HepG2 (cell line): ENCODE measurements at regions not wholly inside any gene's neighbourhood (a gene's known extent, or its start where the extent isn't known, plus 50 kb on each side); places are given as distances from the start of the nearest gene placed in this dataset.

Source experiments
- ATAC-seq: fragments of 200-7000 bp; cut with Tn5 transposase; 3 replicates; pipeline ENCODE4 v1.9.1; 2020; ENCODE audit warnings: mild to moderate bottlenecking, moderate library complexity
- BruUV-seq: library from RNA; stranded (reverse); fragments of 400-500 nt; replicated peaks from 2 replicates; lab custom pipeline; 2021; lab: Mats Ljungman, UMichigan
- CTCF ChIA-PET: fragments of 300-600 bp; formaldehyde crosslinking; extraction: SDS; loops from one replicate; lab custom pipeline; 2021; ENCODE audit warnings: low total read pairs, inconsistent platforms, low intra/inter-chr PET ratio; lab: Yijun Ruan, JAX
- POLR2A ChIA-PET: fragments of 350-600 bp; sonication (Branson Sonifier 250); formaldehyde crosslinking; loops from one replicate; lab custom pipeline; 2020; ENCODE audit warnings: antibody characterized with exemption, inconsistent platforms; lab: Yijun Ruan, JAX
- DNase-seq: peaks from one replicate; pipeline ENCODE4 v3.0.0-alpha.2; 2015; ENCODE audit warnings: low spot score
- FAIRE-seq: peaks from 3 replicates; lab custom pipeline; 2011; peaks lifted over from hg19 to GRCh38; lab: Jason Lieb, UNC
- H2AFZ ChIP-seq: one replicate; pipeline ENCODE4 v1.6.1; 2011; ENCODE audit warnings: low read length, inconsistent platforms
- H3K27ac ChIP-seq: fragments of 300-600 bp; 3 replicates; pipeline ENCODE4 v1.8.0; 2011; ENCODE audit warnings: mixed run types, mild to moderate bottlenecking, mixed read lengths, low read length, inconsistent platforms; ENCODE audit not compliant: insufficient read depth; ENCODE audit errors: extremely low read length
- H3K27me3 ChIP-seq, 2 experiments: fragments of 200-600 bp in 1 of 2; 2 replicates in 1 of 2; 3 replicates in 1 of 2; pipeline versions ENCODE4 v1.6.0 to v1.8.0; 2011; ENCODE audit warnings: low read length in 2 of 2, mild to moderate bottlenecking in 2 of 2, moderate library complexity in 2 of 2, inconsistent platforms in 1 of 2; ENCODE audit not compliant: insufficient read depth in 2 of 2, control insufficient read depth in 1 of 2
- H3K36me3 ChIP-seq, 2 experiments: fragments of 200-600 bp in 1 of 2; replicated peaks in 1 of 2; 2 replicates in 1 of 2; 3 replicates in 1 of 2; pipeline versions ENCODE4 v1.5.1 to v1.8.0; 2011; ENCODE audit warnings: low read length in 2 of 2, inconsistent platforms in 1 of 2; ENCODE audit not compliant: insufficient read depth in 2 of 2, control insufficient read depth in 1 of 2
- H3K4me1 ChIP-seq: 2 replicates; pipeline ENCODE4 v1.5.1; 2012; ENCODE audit warnings: low read length, inconsistent platforms; ENCODE audit not compliant: insufficient read depth
- H3K4me2 ChIP-seq: 2 replicates; pipeline ENCODE4 v1.6.0; 2011; ENCODE audit warnings: low read depth, low read length, inconsistent platforms
- H3K4me3 ChIP-seq, 3 experiments: fragments of 200-600 bp in 1 of 3; sonication (generic), shearing (Covaris generic) in 1 of 3; replicated peaks in 1 of 3; 2 replicates each; pipeline ENCODE4 v1.5.1; 2011 to 2016; ENCODE audit warnings: low read length in 3 of 3, inconsistent platforms in 2 of 3, low read depth in 2 of 3, mild to moderate bottlenecking in 2 of 3, control low read depth in 1 of 3, mixed read lengths in 1 of 3; ENCODE audit not compliant: insufficient read depth in 1 of 3
- H3K79me2 ChIP-seq: one replicate; pipeline ENCODE4 v1.6.1; 2011; ENCODE audit warnings: low read length, inconsistent platforms; ENCODE audit not compliant: insufficient read depth
- H3K9ac ChIP-seq: 2 replicates; pipeline ENCODE4 v1.6.0; 2011; ENCODE audit warnings: mild to moderate bottlenecking, low read depth, low read length, inconsistent platforms; ENCODE audit not compliant: insufficient read depth
- H3K9me3 ChIP-seq: 2 replicates; pipeline ENCODE4 v1.5.1; 2012; ENCODE audit warnings: mild to moderate bottlenecking, low read length
- H4K20me1 ChIP-seq: 2 replicates; pipeline ENCODE4 v1.6.0; 2011; ENCODE audit warnings: inconsistent platforms, mild to moderate bottlenecking, low read length, moderate library complexity; ENCODE audit not compliant: insufficient read depth
- CENPT ChIP-seq: sonication (generic); formaldehyde crosslinking; IDR thresholded peaks from 2 replicates; pipeline ENCODE4 v1.8.0; 2022; ENCODE audit warnings: low read depth, mild to moderate bottlenecking, moderate library complexity, missing genetic modification reagents
- FOXA3 ChIP-seq: IDR thresholded peaks from 2 replicates; pipeline ENCODE4 v1.6.1; 2016; ENCODE audit warnings: missing genetic modification reagents, missing compliant biosample characterization
- HNRNPH1 ChIP-seq: fragments of 200-400 bp; formaldehyde crosslinking; optimal IDR thresholded peaks from 2 replicates; pipeline ENCODE3; 2017; ENCODE audit warnings: mild to moderate bottlenecking, low read depth, low read length
- NFE2L2 ChIP-seq: fragments of 150-350 bp; IDR thresholded peaks from 2 replicates; pipeline ENCODE4 v1.6.1; 2014; ENCODE audit warnings: low read length
- RFX5 ChIP-seq: IDR thresholded peaks from 2 replicates; pipeline ENCODE4 v1.6.1; 2011; ENCODE audit warnings: low read depth, low read length, improper control_type of control experiment
- SMARCC2 ChIP-seq: fragments of 450-650 bp; IDR thresholded peaks from 2 replicates; pipeline ENCODE4 v1.6.1; 2017; ENCODE audit warnings: antibody characterized with exemption, mild to moderate bottlenecking
- SNAI1 ChIP-seq: sonication (generic); formaldehyde crosslinking; IDR thresholded peaks from 2 replicates; pipeline ENCODE4 v1.5.0; 2020; ENCODE audit warnings: mild to moderate bottlenecking, missing genetic modification reagents, borderline replicate concordance
- SYNCRIP ChIP-seq: fragments of 200-400 bp; formaldehyde crosslinking; IDR thresholded peaks from 2 replicates; pipeline ENCODE4 v1.6.1; 2018; ENCODE audit warnings: mild to moderate bottlenecking, low read depth, low read length; ENCODE audit not compliant: insufficient read depth
- TP53 ChIP-seq: sonication (generic); formaldehyde crosslinking; conservative IDR thresholded peaks from 2 replicates; pipeline ENCODE4 v1.4.0; 2020; ENCODE audit warnings: missing genetic modification reagents
- ZBTB7A ChIP-seq: sonication (generic); formaldehyde crosslinking; IDR thresholded peaks from 2 replicates; pipeline ENCODE4 v1.8.0; 2022; ENCODE audit warnings: mild to moderate bottlenecking, missing genetic modification reagents
- ZFP1 ChIP-seq: IDR thresholded peaks from 2 replicates; pipeline ENCODE4 v1.6.1; 2016
- ZNF20 ChIP-seq: sonication (generic); formaldehyde crosslinking; IDR thresholded peaks from 2 replicates; pipeline ENCODE4 v1.4.0; 2020; ENCODE audit warnings: mild to moderate bottlenecking, moderate library complexity, missing genetic modification reagents
- ZNF256 ChIP-seq: sonication (generic); formaldehyde crosslinking; conservative IDR thresholded peaks from 2 replicates; pipeline ENCODE4 v1.4.0; 2020; ENCODE audit warnings: missing genetic modification reagents
- ZNF264 ChIP-seq: sonication (generic); formaldehyde crosslinking; IDR thresholded peaks from 2 replicates; pipeline ENCODE4 v1.4.0; 2020; ENCODE audit warnings: missing genetic modification reagents
- ZNF75D ChIP-seq: sonication (generic); formaldehyde crosslinking; IDR thresholded peaks from 2 replicates; pipeline ENCODE4 v1.8.1; 2023; ENCODE audit warnings: missing genetic modification reagents, mild to moderate bottlenecking, borderline replicate concordance
- ZNF768 ChIP-seq: sonication (generic); formaldehyde crosslinking; IDR thresholded peaks from 2 replicates; pipeline ENCODE4 v1.4.0; 2020; ENCODE audit warnings: missing genetic modification reagents
- ZNF891 ChIP-seq: sonication (generic); formaldehyde crosslinking; IDR thresholded peaks from 2 replicates; pipeline ENCODE4 v1.5.0; 2020; ENCODE audit warnings: mild to moderate bottlenecking, missing genetic modification reagents
- WGBS: methylation state at CpG from one replicate; pipeline ENCODE4 v1.1.6; 2017; ENCODE audit warnings: low lambda C conversion rate; 5-methylcytosine and 5-hydroxymethylcytosine counted together
- in situ Hi-C: cut with HindIII; loops from 2 replicates; pipeline ENCODE4 v1.10.0; 2017; ENCODE audit warnings: low pct_unique_long_range_greater_than_20kb; ENCODE audit not compliant: extremely low pct_ligation_motif_present
- intact Hi-C: fragments of 100-400 bp; cut with micrococcal nuclease; formaldehyde crosslinking; loops from one replicate; pipeline ENCODE4 v1.10.0; 2022; ENCODE audit not compliant: unreplicated experiment
- TF ChIP-seq, protein P1 (sequence below): IDR thresholded peaks from 2 replicates; pipeline ENCODE4 v1.6.1; 2016; ENCODE audit warnings: low read depth, borderline replicate concordance
- TF ChIP-seq, protein P2 (sequence below): sonication (generic); formaldehyde crosslinking; IDR thresholded peaks from 2 replicates; pipeline ENCODE4 v1.8.0; 2022; ENCODE audit warnings: low read depth, missing genetic modification reagents
- TF ChIP-seq, protein P3 (sequence below): IDR thresholded peaks from 2 replicates; pipeline ENCODE4 v1.6.1; 2016

DNA sequence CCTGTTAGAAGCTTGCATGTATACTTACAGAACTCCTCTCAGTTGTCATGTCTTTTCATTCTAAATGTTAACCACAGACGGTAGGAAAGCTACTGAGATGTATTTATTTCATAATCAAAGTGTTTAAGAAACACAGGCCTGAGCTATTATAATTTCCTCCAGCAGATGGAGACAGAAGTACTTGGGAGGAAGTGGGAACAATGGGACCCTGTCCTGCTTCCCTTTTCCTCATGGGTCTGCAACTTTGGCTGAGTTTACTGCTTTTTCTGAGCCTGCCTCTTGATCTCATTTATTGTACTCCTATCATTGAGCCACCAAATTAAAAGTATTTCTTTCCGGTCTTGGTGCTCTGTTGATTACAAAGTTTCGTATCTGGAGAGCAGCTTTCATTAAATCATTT lies 67.7 kb upstream of the SPANXN2 start:
- Histone ChIP-seq H3K4me3 (no peak overlapping the region), H3K4me1 (no peaks in the 10 kb centered on the region), H3K4me2 (no peak overlapping the region), H3K9me3 (peaks cover 71% of the 10 kb centered on the region), H3K27ac (no peak overlapping the region), H3K27me3 (no peaks in the 10 kb centered on the region), H3K9ac (no peak overlapping the region), H3K79me2 (no peaks in the 10 kb centered on the region), H3K36me3 (no peaks in the 10 kb centered on the region), H4K20me1 (no peaks in the 10 kb centered on the region), H2AFZ (no peak overlapping the region)
- no TSS peak for BruUV-seq
- DNase-seq, result no peak
- no peak for TF ChIP-seq NFE2L2
- TF ChIP-seq, protein P1, sequence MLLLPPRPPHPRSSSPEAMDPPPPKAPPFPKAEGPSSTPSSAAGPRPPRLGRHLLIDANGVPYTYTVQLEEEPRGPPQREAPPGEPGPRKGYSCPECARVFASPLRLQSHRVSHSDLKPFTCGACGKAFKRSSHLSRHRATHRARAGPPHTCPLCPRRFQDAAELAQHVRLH (CRISPR knock-in tag), result no peak
- TF ChIP-seq RFX5, result no peak
- TF ChIP-seq ZNF20, result no peak
- no peak for TF ChIP-seq SYNCRIP
- no peak for TF ChIP-seq SNAI1 (CRISPR knock-in tag)
- TF ChIP-seq, protein P2, sequence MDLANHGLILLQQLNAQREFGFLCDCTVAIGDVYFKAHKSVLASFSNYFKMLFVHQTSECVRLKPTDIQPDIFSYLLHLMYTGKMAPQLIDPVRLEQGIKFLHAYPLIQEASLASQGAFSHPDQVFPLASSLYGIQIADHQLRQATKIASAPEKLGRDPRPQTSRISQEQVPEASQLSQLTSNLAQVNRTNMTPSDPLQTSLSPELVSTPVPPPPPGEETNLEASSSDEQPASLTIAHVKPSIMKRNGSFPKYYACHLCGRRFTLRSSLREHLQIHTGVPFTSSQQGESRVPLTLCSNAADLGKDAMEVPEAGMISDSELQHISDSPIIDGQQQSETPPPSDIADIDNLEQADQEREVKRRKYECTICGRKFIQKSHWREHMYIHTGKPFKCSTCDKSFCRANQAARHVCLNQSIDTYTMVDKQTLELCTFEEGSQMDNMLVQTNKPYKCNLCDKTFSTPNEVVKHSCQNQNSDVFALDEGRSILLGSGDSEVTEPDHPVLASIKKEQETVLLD (CRISPR knock-in tag), result no peak
- no peak for TF ChIP-seq ZNF768 (CRISPR knock-in tag)
- no peak for TF ChIP-seq CENPT
- no peak for TF ChIP-seq ZFP1
- TF ChIP-seq SMARCC2, result no peak
- TF ChIP-seq ZNF75D (CRISPR knock-in tag), result no peak
- no peak for TF ChIP-seq ZNF256 (CRISPR knock-in tag)
- no peak for TF ChIP-seq ZNF891 (CRISPR knock-in tag)
- TF ChIP-seq, protein P3, sequence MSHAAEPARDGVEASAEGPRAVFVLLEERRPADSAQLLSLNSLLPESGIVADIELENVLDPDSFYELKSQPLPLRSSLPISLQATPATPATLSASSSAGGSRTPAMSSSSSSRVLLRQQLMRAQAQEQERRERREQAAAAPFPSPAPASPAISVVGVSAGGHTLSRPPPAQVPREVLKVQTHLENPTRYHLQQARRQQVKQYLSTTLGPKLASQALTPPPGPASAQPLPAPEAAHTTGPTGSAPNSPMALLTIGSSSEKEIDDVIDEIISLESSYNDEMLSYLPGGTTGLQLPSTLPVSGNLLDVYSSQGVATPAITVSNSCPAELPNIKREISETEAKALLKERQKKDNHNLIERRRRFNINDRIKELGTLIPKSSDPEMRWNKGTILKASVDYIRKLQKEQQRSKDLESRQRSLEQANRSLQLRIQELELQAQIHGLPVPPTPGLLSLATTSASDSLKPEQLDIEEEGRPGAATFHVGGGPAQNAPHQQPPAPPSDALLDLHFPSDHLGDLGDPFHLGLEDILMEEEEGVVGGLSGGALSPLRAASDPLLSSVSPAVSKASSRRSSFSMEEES (CRISPR knock-in tag), result no peak
- TF ChIP-seq TP53 (CRISPR knock-in tag), result no peak
- TF ChIP-seq HNRNPH1, result no peak
- no peak for TF ChIP-seq FOXA3 (CRISPR knock-in tag)
- no peak for TF ChIP-seq ZBTB7A (CRISPR knock-in tag)
- no peak for TF ChIP-seq ZNF264 (CRISPR knock-in tag)
- ATAC-seq, result no peak
- CTCF ChIA-PET, result no interaction called here
- FAIRE-seq, result no peak
- WGBS, result 2% methylated on average over 3 of the region's 3 CpGs
- in situ Hi-C loops (no loop called here), intact Hi-C loops (no loop called here)
- POLR2A ChIA-PET, result no interaction called here
